ENCODE measurements at regions not wholly inside any gene's neighbourhood (a gene's known extent, or its start where the extent isn't known, plus 50 kb on each side); places are given as distances from the start of the nearest gene placed in this dataset.

DNA sequence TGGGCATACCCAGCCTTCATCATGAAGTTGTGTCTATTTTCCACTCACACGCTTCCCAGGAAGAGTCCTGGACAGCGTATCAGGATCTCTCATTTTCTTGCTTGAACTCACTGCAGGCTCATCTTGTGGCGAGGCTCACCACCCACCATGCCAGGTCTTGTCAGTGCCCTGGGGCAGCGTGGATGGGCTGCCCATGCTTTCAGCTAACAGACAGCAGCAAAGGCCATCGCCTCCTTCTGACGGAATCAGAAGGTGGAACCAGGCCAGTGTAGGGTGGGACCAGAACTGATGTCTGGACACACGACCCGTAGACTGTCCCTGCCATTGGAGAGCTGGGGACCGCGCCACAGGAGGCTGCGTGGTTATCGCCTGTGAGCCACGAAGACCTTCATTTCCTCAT is 169.4 kb downstream of the FOXL1 start:
- DNase-seq = no peak

DNA sequence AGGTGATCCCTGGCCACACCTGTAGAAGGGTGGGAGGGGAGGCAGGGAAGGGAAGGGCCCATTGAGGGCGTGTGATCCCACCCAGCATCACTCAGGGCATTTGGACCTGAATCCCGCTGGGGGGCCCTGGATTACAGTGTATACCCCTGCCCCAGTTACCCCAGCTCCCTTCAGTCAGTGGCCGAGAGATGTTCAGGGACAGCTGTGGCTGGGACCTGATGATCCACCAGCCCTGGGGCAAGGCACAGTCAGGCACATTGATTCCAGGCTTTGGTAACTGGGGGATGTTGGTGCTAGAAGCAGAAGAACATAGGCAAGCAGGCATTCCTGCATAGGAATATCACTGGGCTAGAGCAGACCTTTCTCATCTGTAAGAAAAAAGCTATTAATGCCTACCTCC is 170.3 kb downstream of the FOXL1 start:
- DNase-seq = no peak

DNA sequence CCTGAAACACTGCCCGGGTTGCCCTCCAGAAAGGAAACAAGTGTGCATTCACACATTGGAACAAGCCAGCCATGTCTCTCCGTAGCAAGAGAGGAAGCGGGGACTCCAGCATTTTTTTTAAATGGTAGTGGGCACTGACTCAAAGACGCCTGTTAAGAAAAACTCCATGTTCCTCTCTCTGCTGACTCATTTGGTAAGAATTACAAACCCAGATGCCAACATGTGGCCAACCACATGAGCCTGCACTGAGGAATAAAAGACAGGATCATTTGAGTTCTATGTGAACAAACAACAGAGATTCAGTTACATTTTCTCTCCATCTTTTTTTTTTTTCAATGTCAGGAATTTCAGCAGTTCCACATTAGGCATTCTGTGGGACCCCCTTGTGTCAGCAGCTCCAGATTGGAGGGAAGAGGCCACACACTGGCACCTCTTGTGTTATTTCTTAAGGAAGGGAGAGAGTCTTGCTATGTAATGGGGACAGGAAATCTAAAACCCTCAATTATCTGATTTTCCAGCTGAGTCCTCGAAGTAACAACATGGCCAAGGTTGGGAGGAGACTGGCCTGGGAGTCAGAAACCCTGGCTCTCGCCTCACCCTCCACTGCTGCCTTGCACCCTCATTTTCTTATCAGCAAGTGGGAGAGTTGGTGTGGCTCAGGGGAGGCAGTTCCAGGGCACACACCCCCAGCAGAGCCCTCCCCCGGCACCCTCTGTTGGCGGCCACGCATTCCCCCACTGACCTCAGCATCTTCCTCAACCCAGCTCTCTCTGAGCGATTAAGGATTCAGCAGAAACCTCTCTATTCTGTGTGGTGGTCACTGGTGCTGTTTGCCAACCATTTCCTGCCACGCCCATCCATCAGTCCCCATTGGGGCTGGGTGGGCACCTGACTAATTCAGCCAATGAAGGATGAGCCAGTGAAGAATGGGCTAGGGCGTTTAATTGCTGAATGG is 173.0 kb downstream of the FOXL1 start:
- no peak for DNase-seq

DNA sequence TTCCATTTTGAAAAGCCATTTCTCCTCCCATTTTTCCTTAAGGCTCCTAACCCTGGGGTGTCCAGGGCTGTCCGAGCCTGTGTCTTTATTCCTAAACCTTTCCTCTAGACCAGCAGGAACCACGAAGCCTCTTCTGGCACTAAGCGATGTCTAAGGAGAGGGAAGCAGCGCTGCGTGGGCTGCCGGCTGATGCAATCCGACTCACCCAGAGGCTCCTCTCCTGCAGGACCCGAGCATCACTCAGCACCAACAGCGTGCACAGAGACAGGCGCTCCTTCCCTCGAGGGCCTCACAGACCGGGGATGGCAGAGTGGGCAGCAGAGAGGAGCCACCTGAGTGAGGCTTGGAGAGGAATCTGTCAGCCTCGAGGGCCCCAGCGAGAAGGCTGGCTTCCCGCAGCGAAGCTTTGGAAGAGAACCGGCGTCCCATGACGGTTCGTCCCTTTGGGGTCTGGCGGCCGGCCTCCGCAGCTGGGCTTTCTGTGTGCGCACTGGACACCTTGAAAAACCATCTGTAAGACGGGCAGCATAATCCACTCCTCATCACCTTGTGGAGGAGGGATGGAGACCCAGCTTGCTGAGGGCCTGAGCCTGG is 174.3 kb downstream of the FOXL1 start:
- no peak for DNase-seq

- DNase-seq = no peak
Observed at GRCh38 chr16:86753399-86753798, 175.1 kb downstream of the FOXL1 start.

DNA sequence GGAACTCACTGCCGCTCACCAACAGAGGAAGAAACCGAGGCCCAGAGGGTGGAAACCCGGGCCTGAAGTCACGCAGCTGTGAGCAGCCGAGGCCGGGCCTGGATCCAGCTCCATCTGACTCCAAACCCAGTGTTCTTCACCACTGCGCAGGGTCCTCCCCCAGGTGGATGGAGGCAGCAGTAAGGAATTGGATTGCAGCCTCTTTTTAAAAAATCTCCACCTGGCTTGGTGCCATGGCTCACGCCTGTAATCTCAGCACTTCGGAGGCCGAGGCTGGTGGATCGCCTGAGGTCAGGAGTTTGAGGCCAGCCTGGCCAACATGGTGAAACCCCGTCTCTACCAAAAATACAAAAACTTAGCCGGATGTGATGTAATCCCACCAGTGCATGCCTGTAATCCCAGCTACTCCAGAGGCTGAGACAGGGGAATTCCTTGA is 177.2 kb downstream of the FOXL1 start:
- DNase-seq = no peak

- no peak for DNase-seq
Observed at GRCh38 chr16:86756882-86757703, 178.7 kb downstream of the FOXL1 start.

GRCh38 chr16:86757704-86758040 is 179.3 kb downstream of the FOXL1 start:
- no peak for DNase-seq

GRCh38 chr16:86758932-86759331 is 180.6 kb downstream of the FOXL1 start:
- DNase-seq = no peak

DNA sequence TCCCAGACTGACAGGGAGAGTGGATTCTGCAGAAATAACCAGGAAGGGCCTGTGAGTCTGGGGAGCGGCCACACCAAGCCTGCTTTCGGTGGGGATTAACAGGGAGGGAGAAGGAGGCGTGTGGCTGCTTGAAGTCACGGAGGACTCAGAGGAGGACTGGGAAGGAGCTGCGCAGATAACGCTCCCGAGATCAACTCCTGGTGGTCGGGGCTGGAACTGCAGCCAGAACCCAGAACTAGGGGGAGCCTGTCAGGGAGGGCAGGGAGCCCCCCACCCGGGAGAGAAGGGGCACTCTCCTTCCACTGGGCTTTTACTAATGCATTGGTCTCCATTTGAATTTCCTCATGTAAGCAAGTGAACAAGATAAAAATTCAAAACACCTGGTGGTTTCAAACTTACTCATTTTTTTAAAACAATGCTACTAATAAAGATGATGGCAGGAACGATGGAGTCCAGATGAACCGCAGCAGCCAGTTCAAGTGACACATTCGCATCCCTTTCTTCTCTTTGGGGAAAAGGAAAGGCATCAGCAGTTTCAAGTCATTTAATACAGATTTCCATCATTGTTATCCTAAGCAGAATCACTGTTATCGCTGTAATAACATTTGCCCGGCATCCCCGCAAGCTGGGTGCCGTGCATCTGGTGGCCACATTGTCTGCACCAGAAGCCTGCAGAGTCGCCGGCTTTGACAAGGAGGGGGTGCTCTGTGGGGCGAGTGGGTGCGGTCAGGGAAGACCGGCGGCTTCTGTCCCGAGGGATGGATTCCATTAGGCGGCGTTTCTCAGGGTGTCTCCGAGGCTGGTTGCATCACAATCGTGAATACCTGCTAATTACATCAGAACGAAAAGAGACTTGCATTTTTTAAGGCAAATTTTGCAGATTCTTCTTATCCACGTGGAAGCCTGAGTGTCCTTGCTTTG is 183.0 kb downstream of the FOXL1 start:
- no peak for DNase-seq

DNA sequence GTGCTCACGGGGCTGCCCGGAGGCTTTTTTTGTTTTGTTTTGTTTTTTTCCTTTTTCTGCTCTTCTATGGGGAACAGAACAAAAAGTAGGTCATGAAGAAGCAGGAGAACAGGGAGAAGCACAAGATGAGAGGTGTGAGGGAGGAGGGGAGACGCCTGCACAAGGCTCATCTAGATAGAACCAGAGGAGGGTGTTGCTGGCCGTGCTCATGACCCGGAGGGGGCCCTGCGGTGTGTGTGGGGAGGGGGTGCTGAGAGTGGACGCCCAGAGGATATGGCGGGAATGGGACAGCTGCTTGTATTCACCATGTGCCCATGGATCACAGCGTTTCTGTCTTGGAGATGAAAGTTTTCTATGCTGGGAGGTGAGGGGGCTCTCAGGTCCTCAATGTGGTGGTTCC is 183.7 kb downstream of the FOXL1 start:
- no peak for DNase-seq

DNA sequence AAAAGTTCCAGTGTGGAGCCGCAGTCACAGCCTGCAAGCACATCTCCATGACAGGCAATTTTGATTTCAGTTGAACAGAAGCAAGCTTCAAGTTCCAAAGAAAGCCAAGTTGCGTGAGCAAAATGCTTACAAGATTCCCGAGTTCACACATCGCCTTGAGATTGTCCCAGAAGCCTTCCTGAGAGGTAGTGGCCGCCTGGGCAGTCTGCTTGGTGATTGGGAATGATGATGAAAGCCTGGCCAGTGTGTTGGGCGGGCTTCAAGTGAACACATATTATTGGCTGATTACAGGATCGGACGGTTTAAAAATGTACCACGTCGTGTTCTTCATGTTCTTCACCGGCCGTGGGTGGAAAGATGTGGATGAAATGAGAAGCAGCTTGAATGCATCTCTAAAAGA is 185.5 kb downstream of the FOXL1 start:
- no peak for DNase-seq

- no peak for DNase-seq
Observed at GRCh38 chr16:86764551-86764950, 186.2 kb downstream of the FOXL1 start.

- DNase-seq = no peak
Observed at GRCh38 chr16:86765389-86766026, 187.2 kb downstream of the FOXL1 start.

- DNase-seq = no peak
Observed at GRCh38 chr16:86766700-86767099, 188.4 kb downstream of the FOXL1 start.

DNA sequence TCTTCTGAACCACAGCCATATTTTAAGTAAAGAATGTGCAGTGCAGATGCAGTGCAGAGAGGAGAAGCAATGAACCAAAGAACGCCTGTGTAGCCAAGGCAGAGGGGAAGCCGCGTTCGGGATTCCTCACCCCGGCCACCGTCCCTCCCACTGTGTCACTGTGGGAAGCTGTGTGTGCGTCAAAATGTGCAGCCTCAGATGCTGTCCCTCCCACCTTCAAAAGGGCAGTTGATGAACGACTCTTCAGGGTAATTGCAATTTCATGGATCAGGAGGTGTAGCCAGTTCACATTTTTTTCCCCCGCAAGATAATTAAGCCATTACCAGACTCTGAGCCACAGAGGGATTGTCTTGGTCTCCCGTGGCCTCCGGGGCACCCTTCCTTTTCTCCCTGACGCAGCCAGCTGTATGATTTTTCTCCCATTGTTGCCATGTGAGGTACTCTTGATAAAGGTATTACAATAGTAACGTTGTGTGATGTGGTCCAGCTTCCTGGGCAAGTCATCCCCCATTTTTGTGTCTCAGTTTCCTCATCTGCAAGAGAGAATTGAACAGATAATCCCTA is 190.0 kb downstream of the FOXL1 start:
- no peak for DNase-seq

- no peak for DNase-seq
Observed at GRCh38 chr16:86768999-86769398, 190.7 kb downstream of the FOXL1 start.

DNA sequence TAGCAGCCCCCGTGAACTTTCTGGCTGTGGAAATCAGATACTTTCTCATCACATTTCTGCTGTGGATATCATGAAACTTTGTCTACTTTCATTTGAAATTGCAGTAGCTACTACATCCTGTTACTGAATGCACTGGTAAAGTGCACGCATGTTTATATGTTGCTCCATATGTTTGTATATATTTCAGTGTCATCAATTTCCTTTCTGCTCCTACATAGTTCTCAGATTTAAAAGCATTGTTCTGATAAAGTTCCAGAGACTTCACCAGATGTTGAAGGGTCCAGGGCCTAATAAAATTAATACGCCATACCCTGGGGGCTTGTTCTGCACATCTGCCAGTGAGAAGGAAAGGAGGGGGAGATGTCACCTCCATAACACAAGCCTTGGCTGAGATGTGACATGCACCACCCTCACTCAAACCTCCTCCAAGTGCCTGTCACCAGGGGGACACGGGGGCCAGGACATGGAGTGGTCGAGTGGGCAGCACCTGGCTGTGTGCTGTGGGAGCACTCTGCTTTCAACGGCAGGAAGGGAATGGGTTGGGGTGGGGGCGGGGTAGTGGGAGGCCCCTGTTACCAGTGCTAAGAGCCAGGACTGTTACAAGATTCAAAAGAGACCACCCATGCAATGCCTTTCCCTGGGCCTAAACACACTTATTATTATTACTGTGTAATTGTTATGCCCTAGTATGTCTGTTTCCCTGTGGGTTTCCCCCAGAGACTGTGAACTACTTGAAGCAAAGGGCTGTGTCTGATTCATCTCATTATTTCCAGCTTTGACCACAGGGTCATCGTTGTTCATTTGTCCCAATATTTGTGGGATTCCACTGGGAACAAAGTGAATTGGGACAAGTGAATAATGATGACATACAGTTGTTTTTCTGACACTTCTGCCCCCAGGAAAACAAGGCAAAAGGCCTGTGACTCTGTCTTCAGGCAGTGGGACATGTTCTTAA is 193.4 kb downstream of the FOXL1 start:
- DNase-seq = no peak

- no peak for DNase-seq
Observed at GRCh38 chr16:86772671-86773353, 194.5 kb downstream of the FOXL1 start.

DNA sequence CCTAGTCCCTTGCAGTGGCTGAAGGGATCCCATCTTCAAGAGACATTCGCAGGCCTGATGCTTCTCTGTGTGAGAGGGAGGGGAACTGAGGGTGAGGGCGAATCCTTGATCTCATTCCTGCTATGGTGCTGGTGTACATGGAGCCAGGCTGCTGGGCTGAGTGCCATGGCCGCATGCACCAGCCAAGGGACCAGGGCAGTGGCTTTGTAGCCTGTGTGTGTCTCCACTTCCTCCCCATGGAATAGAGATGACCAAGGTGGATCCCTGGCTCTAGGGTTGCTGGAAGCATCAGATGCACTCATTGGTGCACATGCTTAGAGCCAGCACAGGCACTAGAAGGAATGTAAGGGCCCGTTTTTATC is 195.0 kb downstream of the FOXL1 start:
- DNase-seq = no peak
